GM11168 (cell line): ENCODE measurements at regions not wholly inside any gene's neighbourhood (a gene's known extent, or its start where the extent isn't known, plus 50 kb on each side); places are given as distances from the start of the nearest gene placed in this dataset.

Experiments used
- in situ Hi-C: fragments of 300-500 bp; cut with MboI; formaldehyde crosslinking; loops from one replicate; pipeline ENCODE4 v1.12.0; 2022; ENCODE audit warnings: low sequenced_read_pairs; ENCODE audit not compliant: unreplicated experiment

- in situ Hi-C loops = no loop called here
Observed at GRCh38 chr4:147388018-147388417, 92.9 kb upstream of the EDNRA start.

GRCh38 chr4:147396105-147396504 is 84.8 kb upstream of the EDNRA start:
- in situ Hi-C loops = no loop called here

GRCh38 chr4:147398556-147398955 is 82.3 kb upstream of the EDNRA start:
- in situ Hi-C loops = no loop called here

- in situ Hi-C loops = no loop called here
Observed at GRCh38 chr4:147400721-147401120, 80.2 kb upstream of the EDNRA start.

- in situ Hi-C loops = no loop called here
Observed at GRCh38 chr4:147401221-147401620, 79.7 kb upstream of the EDNRA start.

GRCh38 chr4:147407261-147408045 is 73.4 kb upstream of the EDNRA start:
- in situ Hi-C loops = no loop called here

- in situ Hi-C loops = no loop called here
Observed at GRCh38 chr4:147408189-147408588, 72.7 kb upstream of the EDNRA start.

GRCh38 chr4:147409350-147409749 is 71.5 kb upstream of the EDNRA start:
- in situ Hi-C loops = no loop called here

- in situ Hi-C loops = no loop called here
Observed at GRCh38 chr4:147418226-147418625, 62.7 kb upstream of the EDNRA start.

- in situ Hi-C loops = no loop called here
Observed at GRCh38 chr4:147421456-147421855, 59.4 kb upstream of the EDNRA start.

GRCh38 chr4:147423229-147423628 is 57.7 kb upstream of the EDNRA start:
- in situ Hi-C loops = no loop called here

- in situ Hi-C loops = no loop called here
Observed at GRCh38 chr4:147425019-147425418, 55.9 kb upstream of the EDNRA start.

- in situ Hi-C loops = no loop called here
Observed at GRCh38 chr4:147428583-147428982, 52.3 kb upstream of the EDNRA start.

- in situ Hi-C loops = no loop called here
Observed at GRCh38 chr4:147430111-147430510, 50.8 kb upstream of the EDNRA start.
